Embryonic facial prominence (tissue), 1 donor: ENCODE measurements at regions not wholly inside any gene's neighbourhood (a gene's known extent, or its start where the extent isn't known, plus 50 kb on each side); places are given as distances from the start of the nearest gene placed in this dataset.
A peak's percentile ranks its signal among the peaks of the same experiment; 100 is the strongest.
"Not testable (repeated sequence)": the region's sequence is repeated elsewhere in the genome, so short reads cannot be mapped to it uniquely, and the experiment has no call there.

Source experiments
- DNase-seq: peaks from one replicate; pipeline ENCODE4 v3.0.0-alpha.2; 2016; ENCODE audit errors: extremely low spot score

DNA sequence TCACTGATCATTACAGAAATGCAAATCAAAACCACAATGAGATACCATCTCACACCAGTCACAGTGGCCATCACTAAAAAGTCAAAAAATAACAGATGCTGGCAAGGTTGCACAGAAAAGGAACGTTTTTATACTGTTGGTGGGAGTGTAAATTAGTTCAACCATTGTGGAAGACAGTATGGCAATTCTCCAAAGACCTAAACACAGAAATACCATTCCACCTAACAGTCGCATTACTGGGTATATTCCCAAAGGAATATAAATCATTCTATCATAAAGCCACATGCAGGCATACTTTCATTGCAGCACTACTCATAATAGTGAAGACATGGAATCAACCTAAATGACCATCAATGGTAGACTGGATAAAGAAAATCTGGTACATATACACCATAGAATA is 83.2 kb upstream of the ARID5B start:
- not testable (repeated sequence) for DNase-seq

DNA sequence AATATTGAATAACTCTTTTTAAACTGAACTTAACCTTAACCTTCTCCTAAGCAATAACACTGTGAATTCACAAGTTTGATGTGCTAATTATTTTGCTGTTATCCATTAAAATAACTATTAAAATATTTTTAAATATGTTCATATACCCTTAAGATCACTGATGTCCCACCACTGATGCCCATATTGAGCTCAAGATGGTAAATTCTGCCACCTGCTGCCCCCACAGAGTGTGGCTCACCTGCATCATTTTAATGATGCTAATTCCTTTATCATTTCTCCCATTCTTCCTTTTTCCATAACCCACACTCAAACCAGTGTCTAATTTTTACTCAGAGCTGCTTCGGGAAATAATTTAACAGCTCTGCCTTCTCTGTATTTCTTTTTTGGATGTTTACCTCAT is 82.3 kb upstream of the ARID5B start:
- DNase-seq: no peak

DNA sequence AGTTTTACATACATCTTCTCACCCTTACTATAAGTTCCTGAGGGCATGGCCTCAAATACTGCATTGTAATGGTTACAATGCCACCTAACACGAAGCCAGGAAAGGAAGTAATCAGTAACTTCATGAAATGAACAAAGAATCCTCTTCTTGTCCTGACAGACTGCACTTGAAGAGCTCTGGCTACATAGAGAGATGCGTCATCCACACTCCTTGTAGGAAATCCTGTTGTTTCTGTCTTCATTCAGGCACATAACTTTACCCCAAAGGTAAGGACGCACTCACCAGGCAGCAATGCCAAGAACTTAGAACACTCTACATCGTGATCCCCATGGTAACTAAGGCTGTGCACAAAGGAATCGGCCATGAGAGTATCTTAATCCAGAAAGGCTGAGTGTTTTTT is 80.3 kb upstream of the ARID5B start:
- no peak for DNase-seq

DNA sequence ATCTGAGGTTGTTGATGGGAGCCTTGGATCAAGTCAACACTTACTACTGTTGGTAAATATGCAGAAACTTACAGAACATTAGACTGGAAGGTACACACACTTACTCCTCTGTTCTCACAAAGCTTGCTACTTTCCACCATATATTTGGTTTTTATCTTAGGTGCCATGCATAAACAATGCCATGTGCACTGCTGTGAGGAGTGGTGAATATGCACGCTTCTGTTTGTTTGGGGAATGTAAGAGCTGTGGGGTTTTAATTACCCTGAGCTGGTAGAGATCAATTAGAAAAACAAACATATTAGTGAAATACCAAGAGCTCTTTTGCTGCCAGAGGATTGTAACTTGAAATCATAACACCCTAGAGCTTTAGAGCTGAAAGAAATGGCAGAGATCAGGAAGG is 79.8 kb upstream of the ARID5B start:
- no peak for DNase-seq

DNA sequence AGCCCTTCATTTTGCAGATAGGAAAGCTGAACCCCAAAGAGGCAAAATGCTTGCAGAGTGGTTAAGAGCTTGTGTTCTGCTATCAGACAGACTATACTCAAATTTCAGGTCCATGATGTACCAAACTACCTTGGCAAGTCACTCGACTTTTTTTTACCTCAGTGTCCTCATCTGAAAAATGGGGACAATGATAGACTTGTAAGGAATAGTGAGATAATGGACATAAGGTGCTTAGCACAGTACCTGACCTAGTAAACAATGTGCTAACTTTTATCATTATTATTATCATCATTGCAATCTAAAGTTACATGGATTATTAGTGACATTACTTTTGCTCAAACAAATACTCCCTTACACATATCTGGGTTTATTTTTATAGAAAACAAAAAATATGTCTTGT is 79.4 kb upstream of the ARID5B start:
- DNase-seq: no peak

DNA sequence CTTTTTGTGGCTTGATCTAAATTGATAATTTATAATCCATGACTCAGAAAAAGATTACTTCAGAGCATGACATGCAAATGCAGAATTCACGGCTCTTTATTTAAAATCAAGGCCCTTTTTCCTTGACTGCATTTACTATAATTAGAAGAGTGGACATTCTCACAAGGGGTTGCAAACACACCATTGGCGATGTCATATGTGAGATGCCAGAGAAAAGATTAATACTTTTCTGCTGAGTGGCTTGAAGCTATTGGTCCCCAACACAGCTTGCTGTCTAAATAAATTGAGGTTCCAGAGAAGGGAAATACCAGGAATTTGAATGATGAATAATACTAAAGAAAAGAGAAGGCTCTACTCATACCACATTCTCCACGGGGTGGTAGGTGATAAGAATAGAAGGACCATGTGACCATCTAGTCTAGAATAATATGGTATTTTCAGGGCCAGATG is 78.7 kb upstream of the ARID5B start:
- DNase-seq: no peak

DNA sequence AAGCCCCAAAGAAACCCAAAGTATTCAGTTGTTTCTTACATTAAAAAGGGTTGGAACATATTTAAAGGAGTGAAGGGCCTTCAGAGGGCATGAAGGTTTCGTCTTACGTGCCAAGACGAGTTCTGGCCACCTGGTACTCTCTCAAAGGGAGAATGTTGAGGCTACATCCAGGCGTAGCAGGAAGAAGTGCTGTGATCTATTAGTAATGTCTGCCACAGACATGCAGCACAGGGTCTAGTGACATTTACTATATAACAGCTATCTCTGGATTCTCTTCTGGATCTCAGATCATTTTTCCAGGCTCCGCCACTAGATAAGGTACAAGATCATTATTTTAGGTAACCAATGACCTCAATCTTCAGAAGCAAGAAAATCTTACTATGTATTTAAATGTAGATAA is 76.5 kb upstream of the ARID5B start:
- DNase-seq: no peak

DNA sequence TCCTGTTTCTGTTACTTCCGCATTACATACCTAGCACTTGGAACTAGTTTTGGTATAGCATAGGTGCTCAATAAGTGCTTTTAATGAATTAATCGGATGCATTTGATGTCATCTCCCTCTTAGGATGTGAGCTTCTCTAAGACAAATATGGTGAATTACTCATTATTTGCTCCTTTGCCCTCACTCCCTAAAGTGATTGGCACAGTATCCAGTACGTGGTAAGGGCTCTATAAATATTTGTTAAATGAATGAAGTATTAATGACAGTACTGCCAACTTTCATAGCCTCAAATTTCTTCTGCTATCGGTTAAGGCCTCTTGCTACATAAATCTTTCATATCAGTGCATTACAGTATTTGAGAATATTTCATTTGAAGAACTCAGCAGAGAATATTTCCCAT is 75.9 kb upstream of the ARID5B start:
- DNase-seq: no peak

DNA sequence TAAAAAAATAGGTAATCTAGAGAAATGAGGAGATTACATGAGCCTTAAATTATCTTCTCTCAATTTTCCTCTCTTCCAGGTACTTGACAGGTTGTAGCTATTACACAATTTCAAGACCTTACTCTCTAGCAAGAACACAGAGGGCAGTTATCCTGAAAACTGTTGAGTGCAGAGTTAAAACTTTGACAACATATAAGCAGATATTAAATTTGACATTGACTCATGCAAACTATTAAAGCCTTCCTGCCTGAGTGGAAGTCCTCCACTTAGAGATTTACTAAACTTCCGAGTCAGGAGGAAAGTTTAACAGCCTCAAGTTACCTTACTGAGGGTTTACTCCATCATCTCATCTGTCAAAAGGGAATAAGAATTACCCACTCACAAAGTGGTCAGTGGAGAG is 73.5 kb upstream of the ARID5B start:
- no peak for DNase-seq

DNA sequence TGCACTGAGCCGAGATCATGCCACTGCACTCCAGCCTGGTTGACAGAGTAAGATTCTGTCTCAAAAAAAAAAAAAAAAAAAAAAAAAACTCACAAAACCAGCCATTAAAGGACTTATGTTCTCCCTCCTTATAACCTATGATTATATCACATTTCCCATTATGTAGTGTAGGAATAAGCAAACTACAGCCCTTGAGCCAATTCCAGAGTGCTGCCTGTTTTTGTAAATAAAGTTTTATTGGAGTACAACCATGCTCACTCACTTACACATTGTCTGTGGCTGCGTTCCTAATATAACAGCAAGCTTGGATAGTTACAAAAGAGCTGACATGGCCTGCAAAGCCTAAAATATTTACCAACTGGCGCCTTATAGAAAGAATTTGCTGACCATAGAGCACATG is 72.7 kb upstream of the ARID5B start:
- no peak for DNase-seq

DNA sequence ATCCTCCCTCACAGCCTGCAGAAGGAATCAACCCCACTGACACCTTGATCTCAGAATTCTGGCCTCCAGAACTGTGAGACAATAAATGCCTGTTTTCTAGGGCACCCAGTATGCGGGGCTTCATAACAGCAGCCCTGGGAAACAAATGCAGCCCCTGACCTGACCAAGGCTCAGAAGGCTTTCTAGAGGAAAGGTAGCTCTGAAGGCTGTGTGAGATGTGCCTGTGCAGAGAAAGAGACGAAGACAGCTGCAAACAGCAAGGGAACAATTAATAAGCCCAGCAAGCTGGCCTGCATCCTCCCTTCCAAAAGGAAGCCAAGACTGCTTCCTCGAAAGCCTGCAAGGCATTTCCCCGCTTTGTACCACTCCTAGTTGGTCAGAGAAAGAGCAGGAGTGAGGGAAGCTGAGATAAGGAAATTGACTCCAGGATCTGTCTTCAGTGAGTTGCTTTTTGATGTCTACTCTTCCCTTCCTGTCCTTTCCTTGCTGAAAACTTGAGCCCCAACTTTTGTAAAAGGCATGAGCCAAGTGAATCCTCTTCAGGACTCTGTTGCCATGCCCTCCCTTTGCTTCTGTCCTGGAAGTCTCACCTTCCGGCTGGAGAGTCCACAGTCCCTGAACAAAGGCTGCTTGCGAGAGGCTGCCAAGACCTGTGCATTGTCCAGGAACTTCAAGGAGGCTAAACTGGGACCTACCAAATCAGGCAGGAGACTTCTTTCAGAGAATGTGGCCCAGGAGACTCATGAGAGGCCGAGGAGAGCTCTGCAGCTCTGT is 71.2 kb upstream of the ARID5B start:
- DNase-seq: no peak

DNA sequence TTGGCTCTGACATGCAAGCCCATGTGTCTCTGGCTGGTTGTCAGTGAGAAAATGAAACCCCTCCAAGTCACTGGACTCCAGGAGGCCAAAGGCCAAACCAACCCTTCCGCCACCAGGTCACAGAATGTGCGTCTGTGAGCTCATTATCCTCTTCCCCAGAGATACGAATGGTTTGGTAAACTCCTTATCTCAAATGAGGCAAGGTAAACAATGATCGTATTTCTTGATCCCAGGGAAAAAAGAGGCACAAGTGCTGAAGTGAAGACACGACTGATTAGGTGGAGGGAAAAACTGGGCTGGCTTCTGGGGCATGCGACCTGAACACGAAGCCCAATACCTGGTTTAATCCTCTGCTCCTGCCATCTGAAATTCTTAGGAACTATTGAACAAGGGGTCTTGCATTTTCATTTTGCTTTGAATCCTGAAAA is 70.6 kb upstream of the ARID5B start:
- no peak for DNase-seq

DNA sequence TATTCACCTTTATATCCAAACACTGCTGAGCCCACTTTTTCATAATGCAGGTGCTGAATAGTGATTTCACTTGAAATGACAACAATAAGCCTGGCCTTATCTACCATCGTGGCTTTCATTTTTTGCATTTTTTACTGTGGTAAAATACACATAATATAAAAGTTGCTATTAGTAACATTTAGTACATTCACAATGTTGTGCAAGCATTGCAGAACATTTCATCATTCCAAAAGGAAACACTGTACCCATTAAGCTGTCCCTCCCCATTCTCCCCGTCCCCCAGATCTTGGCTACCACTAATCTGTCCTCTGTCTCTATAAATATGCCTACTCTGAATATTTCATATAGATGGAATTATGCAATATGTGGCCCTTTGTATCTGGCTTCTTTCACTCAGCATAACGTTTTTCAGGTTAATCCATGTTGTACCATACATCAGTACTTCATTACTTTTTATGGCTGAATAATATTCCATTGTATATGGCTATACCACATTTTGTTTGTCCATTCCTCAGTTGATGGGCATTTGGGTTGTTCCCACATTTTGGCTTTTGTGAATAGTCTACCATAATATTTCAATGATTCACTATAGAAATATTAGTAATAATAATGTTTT is 68.5 kb upstream of the ARID5B start:
- DNase-seq: no peak

DNA sequence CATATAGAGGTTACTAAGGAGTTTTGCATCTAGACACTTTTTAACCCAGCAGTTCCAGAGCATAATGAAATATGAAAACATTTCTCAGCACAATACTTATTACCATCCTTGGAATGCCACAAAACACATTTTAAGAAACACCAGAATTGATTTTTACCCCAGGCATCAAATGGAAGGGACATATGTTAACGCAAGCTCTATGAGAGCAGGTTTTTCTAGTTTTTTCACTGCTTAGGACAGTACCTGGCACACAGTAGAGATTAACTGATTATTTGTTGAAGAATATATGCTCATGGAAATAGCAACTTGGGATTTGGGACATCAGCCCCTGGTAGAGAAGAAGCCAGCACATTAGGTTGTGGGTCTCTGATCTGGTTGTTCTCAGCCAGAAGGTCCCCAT is 67.0 kb upstream of the ARID5B start:
- no peak for DNase-seq

DNA sequence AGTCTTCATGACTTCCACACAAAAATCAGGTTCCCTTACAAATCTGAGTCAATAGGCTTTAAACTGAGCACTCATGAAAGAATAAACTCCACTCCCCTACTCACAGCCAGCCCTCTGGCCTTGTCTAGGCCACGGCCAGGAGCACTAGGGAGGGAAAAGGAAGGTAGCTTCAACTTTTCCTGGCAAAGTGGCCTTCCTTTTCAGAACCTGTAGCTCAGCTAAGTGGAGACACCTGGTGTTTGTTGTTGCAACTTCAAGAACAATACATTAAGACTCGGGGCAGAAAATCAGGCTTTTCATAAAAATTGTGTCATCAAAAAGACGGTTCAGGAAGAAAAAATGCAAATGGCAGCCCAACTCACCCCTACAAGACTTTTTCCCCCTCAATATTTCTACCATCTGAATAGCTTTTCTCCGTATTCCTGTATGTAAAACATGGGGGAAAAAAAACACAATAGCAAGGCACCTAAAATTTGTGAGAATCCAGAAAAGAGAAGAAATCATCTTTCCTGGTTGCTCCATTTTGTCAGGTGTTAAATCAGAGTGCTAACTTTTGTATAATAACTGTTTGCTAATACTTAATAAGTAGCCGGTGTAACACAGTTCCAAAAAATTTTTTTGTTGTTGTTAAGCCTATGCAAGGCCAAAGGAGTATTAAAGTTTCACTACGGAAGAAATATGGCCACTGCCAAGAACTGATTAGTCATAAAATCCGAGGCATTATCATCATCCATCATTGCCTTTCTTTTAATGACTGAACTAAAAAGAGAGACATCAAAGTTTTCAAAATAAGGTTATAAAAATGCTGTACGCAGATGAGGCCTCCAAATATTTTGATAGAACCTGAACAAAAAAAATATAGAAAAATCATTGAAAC is 66.2 kb upstream of the ARID5B start:
- peak; percentile 24 for DNase-seq

DNA sequence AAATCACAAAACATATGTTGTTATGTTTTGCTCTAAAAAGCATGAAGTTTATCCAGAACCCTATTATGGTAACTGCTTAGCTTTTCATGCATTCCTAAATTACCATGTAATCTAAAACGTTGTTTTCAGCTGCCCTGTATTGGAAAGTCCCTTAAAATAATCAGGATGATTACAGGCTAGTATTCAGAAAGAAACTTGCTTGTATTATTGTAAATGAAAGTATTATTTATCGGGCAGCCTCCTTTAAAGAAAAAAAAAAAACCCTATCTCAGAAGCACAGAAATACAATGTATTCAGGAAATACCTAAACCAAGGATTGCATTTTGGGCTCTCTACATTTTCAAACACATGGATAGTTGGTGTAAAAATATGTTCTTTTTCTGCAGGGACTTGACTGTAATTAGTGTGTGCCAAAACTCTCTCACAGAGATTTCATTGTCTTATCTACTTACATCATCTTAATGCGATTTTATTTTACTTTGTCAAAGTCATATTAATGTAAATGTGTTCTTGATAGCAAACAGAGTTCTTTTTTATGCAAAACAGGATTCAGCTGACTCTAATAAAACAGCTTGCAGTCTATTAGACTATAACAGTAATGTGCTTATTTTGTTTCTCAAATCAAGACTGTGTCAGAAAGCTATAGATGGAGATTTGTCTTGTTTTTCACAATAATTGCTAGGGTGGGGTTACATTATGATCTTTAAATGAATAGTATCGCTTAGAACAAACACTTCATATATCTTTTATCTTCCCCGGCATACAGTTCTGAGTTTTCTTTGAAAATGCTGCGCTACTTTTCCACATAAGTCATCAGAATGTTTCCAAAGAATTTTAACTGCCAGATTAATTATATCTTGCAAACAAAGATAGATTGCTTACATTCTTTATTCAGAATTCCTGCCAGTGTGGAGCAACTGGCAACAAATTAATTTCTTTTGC is 65.3 kb upstream of the ARID5B start:
- peak; percentile 20 for DNase-seq

DNA sequence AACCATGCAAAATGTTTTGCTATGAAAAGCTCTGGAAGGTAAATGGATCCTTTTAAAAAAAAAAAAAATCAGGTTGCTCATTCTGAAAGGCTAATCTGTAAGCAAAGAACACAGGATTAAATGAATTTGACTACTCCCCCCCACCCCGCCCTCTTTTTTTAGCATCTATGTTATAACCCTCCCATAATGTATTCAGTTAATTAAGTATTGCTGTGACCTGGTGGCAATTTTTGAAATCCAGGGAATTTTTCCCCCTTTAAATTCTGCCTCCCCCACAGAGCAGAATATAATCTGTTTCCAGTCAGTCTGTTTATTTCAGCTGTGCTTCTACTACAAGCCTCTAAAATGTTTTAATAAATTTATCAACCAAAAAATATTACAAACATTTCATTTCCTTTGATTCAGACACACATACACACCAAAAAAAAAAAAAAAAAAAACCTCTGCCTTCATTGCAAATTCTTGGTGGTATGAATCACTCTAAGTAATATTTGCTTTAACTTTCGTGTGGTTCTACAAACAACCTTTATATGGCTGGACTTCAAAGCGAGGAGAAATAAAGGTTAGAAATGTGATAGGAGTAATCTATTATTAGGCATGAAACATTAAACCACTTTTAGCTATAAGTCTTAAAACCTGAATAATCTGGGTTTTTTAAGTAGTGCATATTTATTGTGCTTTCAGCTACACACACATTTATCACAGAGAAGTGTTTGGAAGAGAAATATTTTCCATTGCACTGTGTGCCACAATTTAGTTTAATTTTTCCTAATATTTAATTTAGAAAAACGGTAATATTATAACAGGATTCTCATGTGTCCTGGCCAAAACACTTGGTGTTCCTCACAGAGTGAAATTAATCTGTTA is 64.4 kb upstream of the ARID5B start:
- no peak for DNase-seq

DNA sequence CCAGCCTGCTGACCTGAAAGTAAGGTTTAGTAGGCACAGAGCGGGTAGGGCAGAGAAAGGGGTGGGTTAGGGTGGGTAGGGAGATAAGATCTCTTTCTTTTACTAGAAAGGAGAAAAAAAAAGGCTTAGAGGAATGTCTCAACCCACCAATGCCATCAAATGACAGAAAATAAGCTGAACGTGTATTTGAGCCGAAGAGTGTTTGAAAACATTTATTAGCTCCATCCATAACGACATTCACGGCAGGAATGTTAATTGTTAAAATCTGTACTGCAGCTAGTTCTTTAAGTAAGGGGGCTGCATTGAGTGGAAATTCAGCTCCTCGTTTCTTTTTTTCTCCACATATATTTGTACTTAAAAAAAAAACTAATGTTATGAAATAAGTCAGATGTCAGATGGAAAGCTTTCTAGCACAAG is 63.7 kb upstream of the ARID5B start:
- peak; percentile 29 for DNase-seq

DNA sequence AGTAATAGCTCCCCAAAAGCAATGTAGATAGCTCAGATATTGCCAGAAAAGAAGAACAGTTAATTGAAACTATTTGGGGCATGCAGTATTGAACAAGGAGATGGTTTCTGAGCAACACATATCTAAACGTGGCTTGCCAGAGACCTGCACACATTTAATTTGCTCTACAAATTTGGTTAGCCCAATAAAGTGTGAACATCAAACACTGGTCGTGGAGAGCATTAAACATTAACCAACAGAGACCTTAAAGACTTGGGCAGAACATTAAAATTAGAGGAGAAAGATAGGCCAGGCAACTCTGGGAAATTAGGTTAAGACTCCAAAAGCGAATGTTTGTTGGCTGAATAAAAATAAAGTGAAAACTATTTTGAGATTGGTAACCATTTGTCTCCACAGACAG is 61.6 kb upstream of the ARID5B start:
- DNase-seq: no peak

DNA sequence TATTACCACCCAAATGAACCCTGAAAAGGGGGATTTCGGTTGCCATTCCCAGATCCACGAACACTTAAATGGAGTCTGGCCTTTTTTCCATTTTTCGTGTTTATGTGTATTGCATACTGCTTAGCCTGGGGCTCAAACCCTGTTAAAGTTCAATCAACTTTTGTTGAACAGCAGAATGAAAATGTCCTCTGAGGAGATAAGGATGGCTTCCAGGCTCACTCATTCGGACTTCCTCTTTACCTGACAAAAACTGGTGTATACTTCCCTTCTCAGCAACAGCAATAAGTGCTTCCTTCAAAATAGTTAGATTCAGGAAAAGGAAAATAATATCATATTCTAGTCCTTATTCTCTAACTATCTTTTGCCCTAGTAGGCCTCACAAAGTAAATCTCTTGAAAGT is 61.1 kb upstream of the ARID5B start:
- DNase-seq: no peak
